ENCODE measurements at regions not wholly inside any gene's neighbourhood (a gene's known extent, or its start where the extent isn't known, plus 50 kb on each side); places are given as distances from the start of the nearest gene placed in this dataset.

GRCh38 chr14:22227084-22227483 is 361.9 kb downstream of the DAD1 start:
- FAIRE-seq, result no peak

More at GRCh38 chr14:22227084-22227483, 361.9 kb downstream of the DAD1 start:
- Histone ChIP-seq H3K4me1 (replicated peaks in 1 of 4; ENCODE audit: control insufficient read depth in 3 of 4, insufficient read depth in 4 of 4, low read length in 3 of 4) (peaks cover 0 to 3% (median 1%) of the 10 kb centered on the region in 4 experiments; a peak in 1 of 7 replicates), H3K4me2 (ENCODE audit: insufficient read depth in 1 of 2, low read depth in 2 of 2, low read length in 2 of 2) (no peak overlapping the region), H3K9ac (replicated peaks in 1 of 4; ENCODE audit: extremely low read depth in 1 of 4, low read depth in 3 of 4, low read length in 3 of 4) (no peak overlapping the region), H2BK5ac (ENCODE audit: low read depth, low read length) (no peak overlapping the region), H2AFZ (ENCODE audit: low read length) (0 out of 2 replicates have a peak overlapping the region, but pooled peaks have one; percentile 89), H4K20me1 (replicated peaks in 1 of 2; ENCODE audit: control insufficient read depth in 1 of 2, insufficient read depth in 2 of 2, low read length in 2 of 2) (no peaks in the 10 kb centered on the region), H3K23ac (ENCODE audit: insufficient read length) (no peak overlapping the region), H4K8ac (ENCODE audit: extremely low read depth, insufficient read depth, low read length) (no peak overlapping the region), H3K4me3 (ENCODE audit: extremely low read depth in 1 of 4, insufficient read depth in 2 of 4, low read depth in 3 of 4, low read length in 4 of 4) (no peak overlapping the region), H3K36me3 (ENCODE audit: control insufficient read depth in 2 of 4, insufficient read depth in 4 of 4, low read length in 3 of 4) (peaks cover 0 to 5% (median 0%) of the 10 kb centered on the region in 4 experiments; a peak in 2 of 8 replicates), H2BK12ac (ENCODE audit: low read depth, low read length) (no peak overlapping the region), H3K27me3 (replicated peaks in 1 of 4; ENCODE audit: control insufficient read depth in 3 of 4, extremely low read depth in 1 of 4, insufficient read depth in 3 of 4, low read length in 3 of 4) (no peaks in the 10 kb centered on the region), H4K5ac (ENCODE audit: insufficient read length, low read depth, low read length) (no peak overlapping the region), H3K79me2 (ENCODE audit: control insufficient read depth in 1 of 2, insufficient read depth in 2 of 2, low read length in 2 of 2) (no peaks in the 10 kb centered on the region), H3K79me1 (ENCODE audit: low read depth, low read length) (no peaks in the 10 kb centered on the region), H2BK120ac (replicated peaks; ENCODE audit: low read depth, low read length) (no peak overlapping the region), H3K27ac (ENCODE audit: low read depth, low read length) (no peak overlapping the region), H2BK20ac (ENCODE audit: low read length) (no peak overlapping the region), H2BK15ac (ENCODE audit: low read length) (no peak overlapping the region), H3K56ac (replicated peaks; ENCODE audit: insufficient read length, low read depth, low read length) (no peak overlapping the region), H3K4ac (replicated peaks; ENCODE audit: insufficient read length, low read depth, low read length) (no peak overlapping the region), H3K23me2 (ENCODE audit: low read depth, low read length) (no peaks in the 10 kb centered on the region), H3K18ac (ENCODE audit: extremely low read depth, low read length) (no peak overlapping the region), H4K91ac (replicated peaks; ENCODE audit: insufficient read length, low read length) (no peak overlapping the region), H3K9me3 (ENCODE audit: insufficient read depth in 2 of 2, low read depth in 1 of 2, low read length in 1 of 2) (peaks cover 8 to 12% of the 10 kb centered on the region in 2 experiments), H3K14ac (ENCODE audit: insufficient read length) (no peak overlapping the region), H2AK5ac (ENCODE audit: low read depth, low read length) (no peak overlapping the region)
- DNase-seq (ENCODE audit: low read depth in 1 of 2, low spot score in 2 of 2), result no peak
- ChIA-PET POLR2A (ENCODE audit: partially characterized antibody) (no interaction called here), CTCF (ENCODE audit: partially characterized antibody) (interaction anchor here (0.6 to 4.0 kb wide), 40 partner anchors 8 to 523 kb away, joined by 3 to 15 read pairs (median 5); no protein-coding TSS in a partner anchor)
- no peak for TF ChIP-seq SP4 (IDR thresholded peaks at IDR 0.05; ENCODE audit: low read length)
- TF ChIP-seq ATF3 (IDR thresholded peaks at IDR 0.05; ENCODE audit: insufficient read depth, low read depth, low read length), result no peak
- no peak for TF ChIP-seq SRF (IDR thresholded peaks at IDR 0.05; ENCODE audit: low read depth, low read length)
- no peak for TF ChIP-seq KDM4A (IDR thresholded peaks at IDR 0.05; ENCODE audit: low read depth, low read length, severe bottlenecking)
- no peak for TF ChIP-seq ATF2 (IDR thresholded peaks at IDR 0.05; ENCODE audit: low read length)
- TF ChIP-seq CREB1 (IDR thresholded peaks at IDR 0.05), result no peak
- WGBS, 2 experiments (ENCODE audit: extremely low coverage in 1 of 2, insufficient coverage in 1 of 2, insufficient read length in 1 of 2, insufficient replicate concordance in 2 of 2, low coverage in 1 of 2, low lambda C conversion rate in 2 of 2, missing lambda C conversion rate in 1 of 2), result 96% methylated on average over 4 of the region's 4 CpGs; no CpG with 5 or more reads in 1 of the 2 experiments
